Activated naive CD4-positive, alpha-beta T cell treated with anti-CD3 and anti-CD28 coated beads, Interleukin-2, amount 50 U/mL, for 72 hours (primary cell): ENCODE measurements at regions not wholly inside any gene's neighbourhood (a gene's known extent, or its start where the extent isn't known, plus 50 kb on each side); places are given as distances from the start of the nearest gene placed in this dataset.

ENCODE experiments used
- ATAC-seq, 2 donors: fragments of 150-1000 bp; cut with Tn5 transposase; 2 replicates each; pipeline ENCODE4 v1.10.0; 2021; ENCODE audit warnings: mild to moderate bottlenecking in 2 of 2, moderate library complexity in 2 of 2
- DNase-seq, 2 donors: peaks; one replicate each; pipeline ENCODE4 v3.0.0; 2021 to 2022; ENCODE audit warnings: low spot score in 2 of 2
- H3K27ac Mint-ChIP-seq, 2 donors: one replicate each; pipeline ENCODE4 v1.8.0; 2022; ENCODE audit warnings: mild to moderate bottlenecking in 2 of 2, mixed read lengths in 2 of 2
- H3K36me3 Mint-ChIP-seq, 2 donors: one replicate each; pipeline ENCODE4 v1.8.0; 2022; ENCODE audit warnings: mixed read lengths in 2 of 2
- H3K9me3 Mint-ChIP-seq, 2 donors: one replicate each; pipeline ENCODE4 v1.8.0; 2022; ENCODE audit warnings: mixed read lengths in 2 of 2

DNA sequence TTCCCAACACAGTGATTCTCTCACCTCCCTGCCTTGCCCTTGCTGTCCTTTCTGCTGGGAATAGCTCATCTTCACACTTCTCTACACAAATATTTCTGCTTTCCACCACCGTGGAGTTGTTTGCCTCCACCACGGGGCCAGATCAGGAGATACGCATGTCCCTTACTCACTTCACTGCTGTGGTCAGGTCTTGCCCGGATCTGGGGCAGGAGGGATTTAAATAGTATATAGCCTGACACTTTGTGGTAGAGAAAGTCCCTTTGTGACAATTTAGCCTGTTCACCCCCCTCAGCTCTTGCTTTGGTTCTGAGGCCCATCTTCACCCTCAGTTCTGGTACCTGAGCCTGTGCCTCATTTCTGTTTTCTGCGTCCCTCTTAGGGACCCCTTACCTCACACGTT lies 92.6 kb upstream of the PREP start:
- H3K27ac Mint-ChIP-seq, result no peak overlapping the region
- ATAC-seq (no peak), DNase-seq (no peak)
- H3K36me3 Mint-ChIP-seq, result no peaks in the 10 kb centered on the region
- peaks cover 0 to 4% of the 10 kb centered on the region in 2 donors for H3K9me3 Mint-ChIP-seq

DNA sequence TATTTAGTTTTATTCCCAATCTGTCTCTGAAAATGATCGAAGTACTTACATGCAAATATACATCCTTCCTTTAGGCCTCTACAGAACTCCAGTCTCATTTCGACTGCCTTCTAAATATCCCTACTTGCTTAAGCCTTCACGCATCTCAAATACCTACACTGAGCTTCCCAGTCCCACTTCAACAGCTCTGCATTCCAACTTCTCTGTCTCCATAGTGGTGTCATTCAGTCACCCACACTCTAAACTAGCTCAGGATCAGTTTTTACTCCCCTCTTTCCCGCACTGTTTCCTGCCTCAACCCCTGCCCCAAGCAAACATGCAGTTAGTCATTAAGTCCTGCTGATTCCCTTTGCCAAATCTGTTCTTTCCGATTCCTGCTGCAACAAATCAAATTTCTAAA lies 91.8 kb upstream of the PREP start:
- Mint-ChIP-seq H3K27ac (no peak overlapping the region), H3K9me3 (peaks cover 0 to 4% of the 10 kb centered on the region in 2 donors), H3K36me3 (no peaks in the 10 kb centered on the region)
- no peak for ATAC-seq
- no peak for DNase-seq

DNA sequence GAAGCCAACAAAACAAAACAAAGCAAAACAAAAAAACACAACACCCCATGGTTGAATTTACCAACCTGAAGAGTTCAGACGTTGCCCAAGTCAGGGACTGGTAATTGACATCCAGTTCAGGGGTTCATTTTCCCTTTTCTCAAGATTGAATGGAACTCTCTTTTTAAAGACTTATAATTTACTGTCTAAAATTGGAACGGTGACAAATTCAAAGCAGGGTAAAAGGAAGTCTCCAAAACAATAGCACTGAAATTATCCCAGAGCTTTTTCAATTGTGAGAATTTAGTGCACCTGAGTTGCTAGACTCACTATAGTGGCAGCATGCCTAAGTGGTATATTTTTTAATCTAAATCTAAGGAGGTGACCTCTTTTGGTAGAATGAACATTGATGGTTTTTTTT lies 90.9 kb upstream of the PREP start:
- peaks cover 0 to 4% of the 10 kb centered on the region in 2 donors for H3K9me3 Mint-ChIP-seq
- no peaks in the 10 kb centered on the region for H3K36me3 Mint-ChIP-seq
- DNase-seq, result no peak
- no peak overlapping the region for H3K27ac Mint-ChIP-seq
- ATAC-seq, result no peak

DNA sequence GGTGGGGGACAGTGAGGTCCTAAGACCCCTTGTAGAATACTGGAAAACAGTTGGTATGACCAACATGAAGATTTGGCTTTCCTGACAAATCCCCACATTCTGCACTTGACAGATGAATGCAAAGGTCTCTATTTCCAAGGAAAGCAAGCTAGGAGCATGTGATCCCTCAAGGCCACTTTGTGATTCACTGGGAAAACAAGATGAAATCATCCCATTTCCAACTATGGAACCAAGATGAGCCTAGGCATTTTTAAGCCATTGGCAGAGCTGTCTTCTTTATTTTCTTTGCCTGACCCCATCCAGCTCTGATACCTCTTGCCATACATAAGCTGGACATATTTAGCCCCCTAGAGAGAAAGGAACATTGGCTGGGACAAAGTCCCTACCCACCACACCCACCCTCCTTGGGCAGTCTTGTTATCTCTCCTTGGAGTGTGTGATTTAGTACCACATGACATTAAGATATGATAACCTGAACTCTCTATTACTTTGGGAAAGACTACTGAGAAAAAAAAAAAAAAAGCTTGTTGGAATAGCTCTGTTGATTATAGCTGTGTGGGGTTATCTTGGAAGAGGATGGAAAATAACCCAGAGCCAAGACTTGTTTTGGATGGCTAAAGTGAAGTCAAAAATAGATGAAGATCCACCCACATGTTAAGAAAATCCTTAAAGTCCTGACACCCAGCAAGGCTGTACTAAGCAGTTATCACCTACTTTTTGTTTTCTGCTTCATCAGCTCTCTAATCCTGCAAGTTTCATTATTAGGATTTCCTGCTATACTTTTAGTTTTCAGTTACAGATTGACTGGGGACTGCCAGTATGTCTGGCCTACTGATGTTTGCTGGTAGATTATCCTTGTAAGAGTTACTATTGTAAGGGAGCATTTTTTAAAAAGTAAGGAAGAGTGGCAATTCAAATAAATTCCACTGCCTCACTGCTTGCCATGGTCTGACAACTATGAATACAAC lies 90.1 kb upstream of the PREP start:
- Mint-ChIP-seq H3K36me3 (no peaks in the 10 kb centered on the region), H3K9me3 (peaks cover 0 to 4% of the 10 kb centered on the region in 2 donors), H3K27ac (no peak overlapping the region)
- ATAC-seq, result peak in 1 of 2 donors; percentile 84
- no peak for DNase-seq

DNA sequence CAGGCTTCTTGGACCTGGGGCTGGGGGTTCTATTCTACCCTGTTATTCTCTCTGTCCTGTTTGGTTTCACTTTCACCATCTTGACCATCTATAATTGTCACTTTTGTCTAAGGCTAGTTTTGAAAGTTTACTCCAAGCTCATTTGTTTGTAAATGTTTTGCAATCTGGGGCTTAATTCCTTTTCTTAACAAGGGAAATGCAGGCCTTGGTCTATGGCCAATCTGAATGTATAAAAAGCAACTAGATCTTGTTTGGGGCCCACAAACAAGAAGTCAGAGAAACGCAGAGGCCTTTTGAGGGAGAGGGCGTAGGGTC lies 86.3 kb upstream of the PREP start:
- DNase-seq (no peak), ATAC-seq (no peak)
- no peaks in the 10 kb centered on the region for H3K36me3 Mint-ChIP-seq
- H3K27ac Mint-ChIP-seq, result peak overlapping the region in 1 of 2 donors; percentile 48
- peaks cover 0 to 4% of the 10 kb centered on the region in 2 donors for H3K9me3 Mint-ChIP-seq

DNA sequence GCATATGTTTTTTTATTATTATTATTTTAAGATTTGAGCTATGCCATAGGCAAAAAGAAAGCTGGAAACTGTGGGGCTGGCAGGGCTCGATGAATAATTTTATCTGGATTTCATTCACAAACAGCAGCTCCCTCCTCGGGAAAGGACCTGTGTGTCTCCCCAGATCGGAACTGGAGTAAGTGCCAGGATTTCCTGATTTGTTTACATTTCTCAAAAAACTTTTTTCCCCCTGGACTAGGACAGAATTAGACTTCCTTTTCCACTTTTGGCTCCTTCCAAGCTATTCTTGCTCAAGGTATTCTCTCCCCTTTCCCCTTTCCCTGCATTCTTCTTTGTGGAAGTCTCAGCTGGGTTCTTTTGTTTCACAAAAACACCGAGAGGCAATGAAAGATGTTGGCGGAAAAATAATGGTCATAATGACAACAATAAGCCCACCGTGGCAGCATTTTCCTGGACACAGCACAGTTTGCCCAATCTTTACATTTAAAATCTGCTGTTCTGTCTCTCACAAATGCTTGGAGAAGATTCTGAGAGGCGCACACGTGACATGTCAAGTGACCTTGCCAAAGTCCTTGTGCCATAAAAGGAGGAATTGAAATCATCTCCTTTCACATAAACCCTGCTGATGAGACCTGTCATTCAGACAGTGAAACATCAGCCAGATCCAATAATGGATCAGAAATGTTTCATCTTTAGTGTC lies 85.8 kb upstream of the PREP start:
- DNase-seq (no peak), ATAC-seq (no peak)
- peaks cover 0 to 4% of the 10 kb centered on the region in 2 donors for H3K9me3 Mint-ChIP-seq
- peak overlapping the region in 1 of 2 donors; percentile 48 for H3K27ac Mint-ChIP-seq
- H3K36me3 Mint-ChIP-seq, result no peaks in the 10 kb centered on the region

DNA sequence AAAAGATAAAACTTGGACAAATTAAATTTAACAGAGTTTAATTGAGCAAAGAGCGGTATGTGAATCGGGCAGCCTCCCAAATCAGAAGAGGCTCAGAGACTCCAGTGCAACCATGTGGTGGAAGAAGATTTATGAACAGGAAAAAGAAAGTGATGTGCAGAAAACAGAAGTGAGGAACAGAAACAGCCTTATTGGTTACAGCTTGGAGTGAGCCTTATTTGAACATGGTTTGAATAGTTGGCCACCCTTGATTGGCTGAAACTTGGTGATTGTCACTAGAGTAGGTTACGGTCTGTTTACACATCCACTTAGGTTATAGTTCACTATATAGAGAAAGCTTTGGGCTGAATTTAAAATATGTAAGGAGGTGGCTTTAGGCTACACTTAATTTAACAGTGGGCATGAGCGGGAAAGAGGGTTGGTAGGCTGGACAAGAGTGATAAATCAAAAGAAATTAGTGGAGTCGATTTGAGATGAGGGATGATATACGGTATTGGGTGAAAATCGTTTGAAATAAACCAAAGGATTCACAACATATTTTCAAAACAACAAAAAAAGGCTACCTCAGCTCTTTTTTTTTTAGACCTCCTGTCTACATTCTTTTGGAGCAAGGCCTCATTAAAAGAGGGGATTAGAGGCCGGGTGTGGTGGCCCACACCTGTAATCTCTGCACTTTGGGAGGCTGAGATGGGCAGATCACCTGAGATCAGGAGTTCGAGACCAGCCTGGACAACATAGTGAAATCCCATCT lies 84.3 kb upstream of the PREP start:
- Mint-ChIP-seq H3K27ac (no peak overlapping the region), H3K9me3 (peaks cover 0 to 1% of the 10 kb centered on the region in 2 donors), H3K36me3 (no peaks in the 10 kb centered on the region)
- ATAC-seq (no peak), DNase-seq (no peak)

DNA sequence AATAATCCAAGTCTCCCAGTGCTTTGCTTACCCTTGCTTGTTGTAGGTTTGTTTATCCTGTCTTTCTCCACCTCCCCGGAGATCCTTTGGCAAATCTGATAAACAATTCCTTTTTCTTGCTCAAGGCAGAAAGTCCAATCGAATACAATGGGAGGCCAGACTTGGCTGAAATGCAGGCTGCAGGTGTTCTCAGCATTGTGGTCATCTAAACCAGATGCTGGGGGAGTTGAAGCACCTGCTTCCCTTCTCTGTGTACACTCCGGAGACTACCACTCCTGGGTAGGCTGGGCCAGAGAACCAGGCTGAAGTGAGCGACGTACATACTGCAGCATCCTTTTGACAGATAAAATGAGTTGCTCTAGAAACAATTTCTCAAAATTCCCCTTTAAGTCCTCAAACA lies 82.6 kb upstream of the PREP start:
- Mint-ChIP-seq H3K9me3 (no peaks in the 10 kb centered on the region), H3K27ac (no peak overlapping the region), H3K36me3 (no peaks in the 10 kb centered on the region)
- DNase-seq (no peak), ATAC-seq (no peak)

DNA sequence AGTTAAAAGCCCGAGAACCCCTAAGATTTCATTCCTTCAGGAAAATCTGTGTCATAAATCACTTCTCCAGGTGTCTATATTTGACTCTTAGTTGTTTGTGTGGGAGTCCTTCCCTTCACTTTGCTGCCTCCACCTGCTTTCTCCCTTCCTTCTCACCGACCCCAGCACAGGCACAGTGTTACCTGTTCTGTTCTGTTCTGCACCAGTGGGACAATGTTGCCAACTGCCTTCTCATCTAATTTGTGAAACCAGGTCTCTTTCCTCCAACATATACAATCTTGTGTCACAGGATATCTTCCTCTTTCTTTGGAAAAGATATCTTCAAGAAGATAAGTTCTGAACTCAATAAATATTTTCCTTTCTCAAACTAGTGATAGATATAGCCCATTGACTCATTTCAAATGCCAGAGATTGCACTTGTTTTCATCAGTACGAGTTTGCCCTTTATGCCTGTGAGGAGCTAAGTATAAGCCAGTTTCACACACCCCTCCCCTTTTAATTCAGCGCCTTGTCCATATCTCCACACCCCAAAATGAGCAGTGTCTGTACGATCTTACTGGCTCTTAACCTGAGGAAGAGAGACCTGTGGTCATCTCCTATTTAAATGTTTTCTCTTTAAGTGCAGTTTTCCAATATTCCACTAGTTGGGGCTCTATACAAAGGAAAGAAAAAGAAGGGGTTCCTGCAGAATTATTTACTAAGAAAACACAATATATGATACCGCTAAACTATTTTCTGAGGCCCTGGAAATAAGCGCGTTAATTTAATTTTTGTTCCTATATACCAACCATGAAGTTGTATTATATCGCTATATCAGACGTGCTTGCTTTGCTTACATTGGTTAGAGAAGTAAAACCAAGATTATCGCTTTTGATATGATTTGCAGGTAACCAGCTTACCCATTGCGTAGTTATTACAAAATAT lies 81.6 kb upstream of the PREP start:
- DNase-seq, result no peak
- H3K9me3 Mint-ChIP-seq, result no peaks in the 10 kb centered on the region
- peak overlapping the region in 1 of 2 donors; percentile 5 for H3K27ac Mint-ChIP-seq
- no peaks in the 10 kb centered on the region for H3K36me3 Mint-ChIP-seq
- ATAC-seq, result peak; percentile 29 to 81

DNA sequence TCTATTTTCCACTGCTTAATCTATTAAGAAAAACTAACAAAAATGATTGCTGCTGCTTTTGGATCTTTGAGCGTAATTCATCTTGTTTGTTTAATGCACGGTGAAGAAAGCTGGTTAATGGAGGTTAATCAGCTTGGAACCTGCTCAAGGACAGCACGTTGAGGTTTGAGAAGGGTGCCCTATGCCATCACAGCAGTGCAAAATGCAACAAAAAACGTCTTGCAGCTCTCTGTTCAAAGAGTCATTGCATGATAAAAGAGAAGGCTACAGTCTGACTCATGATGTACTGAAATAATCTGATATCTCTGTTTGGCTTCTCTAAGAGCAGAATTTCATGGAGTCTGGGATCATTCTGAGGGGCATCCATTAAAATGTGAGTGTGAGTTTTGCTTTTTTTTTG lies 80.6 kb upstream of the PREP start:
- H3K9me3 Mint-ChIP-seq, result no peaks in the 10 kb centered on the region
- ATAC-seq (no peak), DNase-seq (no peak)
- no peak overlapping the region for H3K27ac Mint-ChIP-seq
- no peaks in the 10 kb centered on the region for H3K36me3 Mint-ChIP-seq

DNA sequence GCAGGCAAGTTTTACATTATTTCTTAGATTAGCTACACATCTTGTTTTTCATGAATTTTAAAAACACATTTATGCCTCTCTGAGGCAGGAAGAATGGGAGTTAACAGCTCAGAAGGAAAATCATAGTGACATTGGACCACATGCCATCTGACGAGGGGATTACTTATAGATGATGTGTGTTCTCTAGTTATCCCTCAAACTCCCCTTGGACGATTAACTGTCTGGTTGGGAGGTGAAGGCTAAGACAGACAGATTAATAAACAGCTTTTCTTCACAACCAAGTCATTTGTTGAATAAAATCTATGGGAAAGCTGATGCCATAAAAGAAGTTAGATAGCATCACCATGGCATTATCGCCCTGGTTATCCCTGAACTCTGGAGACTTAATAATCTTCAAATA lies 80.0 kb upstream of the PREP start:
- H3K9me3 Mint-ChIP-seq, result no peaks in the 10 kb centered on the region
- ATAC-seq, result no peak
- DNase-seq, result no peak
- H3K27ac Mint-ChIP-seq, result no peak overlapping the region
- H3K36me3 Mint-ChIP-seq, result no peaks in the 10 kb centered on the region

DNA sequence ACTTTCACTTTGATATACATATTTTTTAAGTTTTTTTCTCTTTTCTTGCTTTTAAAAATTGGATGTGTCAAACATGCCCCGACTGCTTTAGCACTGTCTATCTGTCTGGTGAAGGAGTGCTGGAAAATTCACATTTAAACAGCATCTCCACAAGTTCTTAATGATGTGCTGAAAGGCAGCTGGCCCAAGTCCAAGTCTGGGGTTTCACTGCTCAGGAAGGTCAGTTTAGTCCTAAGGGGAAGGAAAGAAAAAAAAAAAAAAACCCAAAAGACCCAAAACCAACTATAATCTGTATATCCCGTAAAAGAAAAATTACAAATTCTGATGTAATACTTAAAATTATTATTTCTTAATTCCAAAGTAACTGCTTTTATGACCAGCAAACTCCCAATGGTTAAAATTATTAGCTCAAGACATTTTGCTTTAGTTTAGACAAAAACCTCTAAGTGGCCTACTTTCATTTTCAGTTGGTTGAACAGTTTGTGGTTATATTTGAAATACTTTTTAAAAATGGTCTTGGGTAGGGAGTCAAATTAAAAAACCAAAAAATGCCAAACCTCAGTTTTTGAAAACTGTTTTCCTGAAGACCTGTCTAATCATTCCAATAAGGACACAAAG lies 79.5 kb upstream of the PREP start:
- Mint-ChIP-seq H3K9me3 (no peaks in the 10 kb centered on the region), H3K27ac (no peak overlapping the region), H3K36me3 (no peaks in the 10 kb centered on the region)
- ATAC-seq (no peak), DNase-seq (no peak)

DNA sequence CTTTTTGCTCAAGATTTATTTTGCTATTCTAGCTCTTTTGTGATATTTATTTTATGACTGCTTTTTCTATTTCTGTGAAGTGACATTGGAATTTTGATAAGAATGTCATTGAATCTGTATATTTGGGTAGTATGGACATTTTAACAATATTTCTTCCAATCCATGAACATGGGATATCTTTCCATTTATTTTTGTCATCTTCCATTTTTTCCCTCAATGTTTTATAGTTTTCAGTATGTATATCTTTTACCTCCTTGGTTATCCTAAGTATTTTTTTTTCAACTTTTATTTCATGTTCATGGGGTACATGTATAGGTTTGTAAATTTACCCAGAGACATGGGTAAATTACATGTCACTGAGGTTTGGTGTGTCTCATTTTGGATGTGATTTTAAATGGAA lies 74.1 kb upstream of the PREP start:
- peaks cover 0 to 13% of the 10 kb centered on the region in 2 donors for H3K9me3 Mint-ChIP-seq
- peaks cover 0 to 8% of the 10 kb centered on the region in 2 donors for H3K36me3 Mint-ChIP-seq
- DNase-seq, result no peak
- no peak overlapping the region for H3K27ac Mint-ChIP-seq
- no peak for ATAC-seq

DNA sequence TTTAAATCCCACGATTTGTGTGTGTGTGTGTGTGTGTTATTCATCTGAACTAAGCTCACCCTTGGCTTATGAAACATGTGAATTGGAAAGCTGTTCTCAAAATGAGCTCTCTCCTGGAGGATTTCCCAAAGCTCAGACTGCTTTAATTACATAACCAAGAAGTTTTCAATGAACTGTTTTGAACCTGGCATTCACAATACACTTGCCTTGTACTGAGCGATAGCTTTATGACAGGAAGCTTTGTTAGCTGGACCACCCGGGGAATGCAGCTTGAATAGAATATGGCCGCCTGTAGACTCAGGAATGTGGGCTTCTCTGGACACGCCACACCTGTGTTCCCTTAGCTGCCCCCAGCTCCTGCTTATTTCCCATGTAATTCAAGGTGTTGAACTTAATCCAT lies 71.4 kb upstream of the PREP start:
- Mint-ChIP-seq H3K9me3 (peaks cover 0 to 13% of the 10 kb centered on the region in 2 donors), H3K36me3 (peaks cover 0 to 8% of the 10 kb centered on the region in 2 donors), H3K27ac (no peak overlapping the region)
- no peak for DNase-seq
- ATAC-seq, result no peak

DNA sequence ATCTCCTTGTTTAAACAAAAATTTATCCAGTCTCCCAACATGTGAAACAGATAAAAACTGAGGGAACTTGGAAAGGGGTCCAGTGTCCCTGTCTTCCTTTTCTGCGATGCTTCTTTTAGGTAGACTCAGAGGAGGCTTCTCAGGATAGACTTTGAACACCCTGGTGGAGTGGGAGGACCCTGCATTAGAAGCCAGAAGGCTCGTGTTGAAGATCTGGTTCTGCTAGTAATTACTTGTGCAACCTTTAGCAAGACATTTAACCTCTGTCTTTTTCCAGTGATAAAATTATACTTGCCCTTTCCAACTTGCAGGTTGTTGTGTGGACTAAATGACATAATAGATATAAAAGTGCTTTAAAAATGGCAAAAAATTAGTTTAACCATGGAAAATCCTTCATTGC lies 67.1 kb upstream of the PREP start:
- ATAC-seq (no peak), DNase-seq (no peak)

DNA sequence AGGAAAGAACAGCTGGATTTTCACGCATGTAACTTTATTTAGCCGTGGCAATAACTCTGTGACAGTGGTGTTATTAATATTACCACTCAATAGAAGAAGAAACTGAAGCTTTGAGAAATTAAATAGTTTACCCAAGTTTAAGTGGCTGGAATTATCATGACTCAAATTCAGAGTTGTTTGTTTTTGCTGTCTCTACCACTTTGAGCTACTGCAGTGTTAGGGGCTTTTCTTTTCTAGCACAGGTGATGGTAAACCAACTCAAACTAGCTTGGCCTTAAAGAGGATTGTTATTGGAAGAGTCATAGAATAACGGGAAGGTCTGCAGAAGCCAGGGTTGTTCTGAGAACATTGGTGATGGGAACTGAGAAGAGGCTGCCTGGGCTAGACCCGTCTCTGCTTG lies 66.0 kb upstream of the PREP start:
- DNase-seq (no peak), ATAC-seq (no peak)
- peaks cover 13 to 15% of the 10 kb centered on the region in 2 donors for H3K9me3 Mint-ChIP-seq
- no peak overlapping the region for H3K27ac Mint-ChIP-seq
- peaks cover 0 to 13% of the 10 kb centered on the region in 2 donors for H3K36me3 Mint-ChIP-seq

More for the DNA sequence above, 67.1 kb upstream of the PREP start:
- peaks cover 0 to 5% of the 10 kb centered on the region in 2 donors for H3K36me3 Mint-ChIP-seq
- H3K9me3 Mint-ChIP-seq, result peaks cover 10 to 11% of the 10 kb centered on the region in 2 donors
- no peak overlapping the region for H3K27ac Mint-ChIP-seq
